GM18868 (cell line): ENCODE measurements at regions not wholly inside any gene's neighbourhood (a gene's known extent, or its start where the extent isn't known, plus 50 kb on each side); places are given as distances from the start of the nearest gene placed in this dataset.
A peak's percentile ranks its signal among the peaks of the same experiment; 100 is the strongest.
"Not testable (repeated sequence)": the region's sequence is repeated elsewhere in the genome, so short reads cannot be mapped to it uniquely, and the experiment has no call there.

Source experiments
- ATAC-seq: cut with Tn5 transposase; IDR thresholded peaks from one replicate; pipeline ENCODE4 v1.9.1; 2021; ENCODE audit warnings: mild to moderate bottlenecking, moderate library complexity; ENCODE audit not compliant: unreplicated experiment

- no peak for ATAC-seq
Observed at GRCh38 chr12:69027411-69027881, 94.5 kb upstream of the CPM start.

GRCh38 chr12:69028941-69029729 is 96.2 kb upstream of the CPM start:
- no peak for ATAC-seq

GRCh38 chr12:69030321-69030720 is 97.3 kb upstream of the CPM start:
- ATAC-seq = no peak

GRCh38 chr12:69036533-69036932 is 103.6 kb upstream of the CPM start:
- no peak for ATAC-seq

- no peak for ATAC-seq
Observed at GRCh38 chr12:69036999-69037398, 104.0 kb upstream of the CPM start.

- ATAC-seq = no peak
Observed at GRCh38 chr12:69039911-69040310, 106.9 kb upstream of the CPM start.

- ATAC-seq = no peak
Observed at GRCh38 chr12:69042557-69042956, 109.6 kb upstream of the CPM start.

GRCh38 chr12:69042970-69043369 is 110.0 kb upstream of the CPM start:
- ATAC-seq = no peak

- no peak for ATAC-seq
Observed at GRCh38 chr12:69044887-69045286, 111.9 kb upstream of the CPM start.

- ATAC-seq = no peak
Observed at GRCh38 chr12:69045430-69045829, 112.5 kb upstream of the CPM start.

- ATAC-seq = no peak
Observed at GRCh38 chr12:69046363-69046762, 113.4 kb upstream of the CPM start.

GRCh38 chr12:69046920-69047319 is 113.9 kb upstream of the CPM start:
- ATAC-seq = no peak

GRCh38 chr12:69047990-69048389 is 115.0 kb upstream of the CPM start:
- ATAC-seq = no peak

- not testable (repeated sequence) for ATAC-seq
Observed at GRCh38 chr12:69049855-69050254, 116.9 kb upstream of the CPM start.

GRCh38 chr12:69052613-69053408 is 119.8 kb upstream of the CPM start:
- ATAC-seq = peak; percentile 94

GRCh38 chr12:69054343-69055056 is 121.5 kb upstream of the CPM start:
- ATAC-seq = no peak

- ATAC-seq = no peak
Observed at GRCh38 chr12:69055280-69055679, 122.3 kb upstream of the CPM start.

- no peak for ATAC-seq
Observed at GRCh38 chr12:69055706-69056105, 122.7 kb upstream of the CPM start.

GRCh38 chr12:69056743-69057515 is 124.0 kb upstream of the CPM start:
- no peak for ATAC-seq

GRCh38 chr12:69057742-69058141 is 124.8 kb upstream of the CPM start:
- ATAC-seq = no peak
